ENCODE measurements at regions not wholly inside any gene's neighbourhood (a gene's known extent, or its start where the extent isn't known, plus 50 kb on each side); places are given as distances from the start of the nearest gene placed in this dataset.

DNA sequence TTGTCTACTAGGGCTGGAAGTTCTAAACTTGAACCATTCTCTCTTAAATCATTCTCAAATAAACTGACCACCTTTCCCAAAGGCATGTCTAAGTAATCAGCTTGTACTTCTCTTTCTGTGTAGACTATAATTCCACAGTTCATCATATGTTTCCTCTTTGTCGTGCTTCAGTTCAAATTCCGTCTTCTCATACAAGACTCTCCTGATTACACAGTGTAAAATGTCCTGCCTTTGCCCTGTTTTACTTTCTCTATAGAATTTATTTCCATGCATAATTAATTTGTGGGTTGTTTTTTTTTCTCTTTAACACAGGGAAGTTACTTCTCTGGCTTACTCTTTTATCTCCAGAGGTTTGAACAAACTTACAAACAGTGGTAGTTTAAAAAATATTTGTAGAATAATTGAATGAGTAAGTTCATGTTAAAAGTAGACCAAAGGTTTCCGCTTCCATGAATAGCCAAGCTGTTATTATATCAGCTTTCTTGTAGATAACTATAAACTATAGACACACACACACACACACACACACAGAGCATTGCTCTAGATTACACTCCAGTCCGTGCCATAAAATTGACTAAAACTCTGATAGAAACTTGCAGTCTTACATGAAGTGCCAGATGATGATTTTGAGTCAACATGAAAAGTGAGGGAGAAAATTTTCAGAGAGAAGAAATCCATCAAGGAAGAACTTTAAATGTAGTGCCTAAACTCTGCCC, 119.0 kb downstream of the SUCNR1 start:
- no peaks in the 10 kb centered on the region for H3K36me3 ChIP-seq (ENCODE audit: control insufficient read depth, insufficient read depth, low read length)
- ATAC-seq = no peak
- ChIA-PET POLR2A (no interaction called here), CTCF (no interaction called here)
- H3K27me3 ChIP-seq (ENCODE audit: control insufficient read depth, insufficient read depth, low read length) = no peaks in the 10 kb centered on the region
- no peak for DNase-seq (ENCODE audit: low read depth, low spot score)
- no peak overlapping the region for H3K27ac ChIP-seq (ENCODE audit: low read length)
- in situ Hi-C loops (cut with HindIII; ENCODE audit: low pct_unique_long_range_greater_than_20kb, low sequenced_read_pairs) (no loop called here), intact Hi-C loops (cut with micrococcal nuclease; ENCODE audit: unreplicated experiment) (no loop called here)
- H3K4me3 ChIP-seq (ENCODE audit: low read depth in 2 of 2, low read length in 2 of 2) = no peak overlapping the region
- H3K4me1 ChIP-seq (ENCODE audit: control insufficient read depth, insufficient read depth, low read length) = no peaks in the 10 kb centered on the region
- no peak for TF ChIP-seq SIN3A (IDR thresholded peaks at IDR 0.05; ENCODE audit: borderline replicate concordance, insufficient read depth, low read depth, low read length)
- no TSS peak for BruUV-seq (replicated peaks)
- no peaks in the 10 kb centered on the region for H3K9me3 ChIP-seq (ENCODE audit: control insufficient read depth, insufficient read depth, low read depth, low read length)

DNA sequence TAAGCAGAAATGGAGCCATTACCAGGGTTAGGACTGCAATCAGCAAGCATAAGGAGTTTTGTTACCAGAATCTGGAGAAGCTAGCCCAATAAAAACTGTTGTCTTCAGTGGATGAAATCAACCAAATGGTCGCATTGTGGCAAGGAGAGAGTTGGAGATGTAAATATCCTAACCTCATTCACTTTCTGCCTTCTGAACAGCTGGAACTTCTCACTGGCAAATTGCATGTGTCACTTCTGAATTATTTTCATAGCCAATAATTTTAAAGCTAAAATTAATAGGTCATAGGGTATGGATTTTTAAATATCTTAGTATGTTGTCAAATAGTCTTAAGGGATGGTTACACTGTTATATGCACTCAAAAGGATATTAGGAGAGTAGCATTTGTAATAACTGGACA, 121.6 kb downstream of the SUCNR1 start:
- intact Hi-C loops (cut with micrococcal nuclease; ENCODE audit: unreplicated experiment) (no loop called here), in situ Hi-C loops (cut with HindIII; ENCODE audit: low pct_unique_long_range_greater_than_20kb, low sequenced_read_pairs) (no loop called here)
- POLR2A ChIA-PET = no interaction called here
- no peak overlapping the region for H3K27ac ChIP-seq (ENCODE audit: low read length)
- no peak for TF ChIP-seq SIN3A (IDR thresholded peaks at IDR 0.05; ENCODE audit: borderline replicate concordance, insufficient read depth, low read depth, low read length)
- ATAC-seq (no peak), DNase-seq (ENCODE audit: low read depth, low spot score) (no peak)
- no peaks in the 10 kb centered on the region for H3K4me1 ChIP-seq (ENCODE audit: control insufficient read depth, insufficient read depth, low read length)
- H3K36me3 ChIP-seq (ENCODE audit: control insufficient read depth, insufficient read depth, low read length) = no peaks in the 10 kb centered on the region
- CTCF ChIA-PET = no interaction called here
- no peak overlapping the region for H3K4me3 ChIP-seq (ENCODE audit: low read depth in 2 of 2, low read length in 2 of 2)
- H3K27me3 ChIP-seq (ENCODE audit: control insufficient read depth, insufficient read depth, low read length) = no peaks in the 10 kb centered on the region
- H3K9me3 ChIP-seq (ENCODE audit: control insufficient read depth, insufficient read depth, low read depth, low read length) = no peaks in the 10 kb centered on the region
- no TSS peak for BruUV-seq (replicated peaks)

DNA sequence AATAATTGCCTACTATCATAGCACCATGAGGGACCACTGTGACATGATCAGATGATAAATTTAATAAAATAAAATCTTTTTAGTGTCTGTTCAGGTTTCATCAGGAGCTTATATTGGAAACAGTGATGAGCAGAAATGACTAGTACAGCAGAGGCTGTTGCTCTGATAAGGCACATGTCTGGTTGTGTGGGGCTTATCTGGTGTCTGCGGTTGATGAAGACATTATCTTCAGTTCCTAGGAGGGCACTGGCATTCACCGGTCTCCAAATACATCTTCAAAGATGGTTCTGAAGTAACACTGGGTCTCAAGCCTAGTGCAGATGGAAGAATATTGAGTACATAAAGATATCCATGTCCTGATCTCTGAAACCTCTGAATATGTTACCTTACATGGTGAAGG, 125.3 kb downstream of the SUCNR1 start:
- in situ Hi-C loops (cut with HindIII; ENCODE audit: low pct_unique_long_range_greater_than_20kb, low sequenced_read_pairs) = no loop called here
- Histone ChIP-seq H3K27ac (ENCODE audit: low read length) (no peak overlapping the region), H3K27me3 (ENCODE audit: control insufficient read depth, insufficient read depth, low read length) (no peaks in the 10 kb centered on the region), H3K4me1 (ENCODE audit: control insufficient read depth, insufficient read depth, low read length) (no peaks in the 10 kb centered on the region), H3K4me3 (ENCODE audit: low read depth in 2 of 2, low read length in 2 of 2) (no peak overlapping the region), H3K9me3 (ENCODE audit: control insufficient read depth, insufficient read depth, low read depth, low read length) (no peaks in the 10 kb centered on the region; the same call in 1 of the 2 replicates), H3K36me3 (ENCODE audit: control insufficient read depth, insufficient read depth, low read length) (no peaks in the 10 kb centered on the region)
- ATAC-seq = no peak
- no peak for TF ChIP-seq POLR2AphosphoS5 (IDR thresholded peaks at IDR 0.05; ENCODE audit: low read depth, low read length)
- no peak for TF ChIP-seq SIN3A (IDR thresholded peaks at IDR 0.05; ENCODE audit: borderline replicate concordance, insufficient read depth, low read depth, low read length)
- TF ChIP-seq, protein P1, sequence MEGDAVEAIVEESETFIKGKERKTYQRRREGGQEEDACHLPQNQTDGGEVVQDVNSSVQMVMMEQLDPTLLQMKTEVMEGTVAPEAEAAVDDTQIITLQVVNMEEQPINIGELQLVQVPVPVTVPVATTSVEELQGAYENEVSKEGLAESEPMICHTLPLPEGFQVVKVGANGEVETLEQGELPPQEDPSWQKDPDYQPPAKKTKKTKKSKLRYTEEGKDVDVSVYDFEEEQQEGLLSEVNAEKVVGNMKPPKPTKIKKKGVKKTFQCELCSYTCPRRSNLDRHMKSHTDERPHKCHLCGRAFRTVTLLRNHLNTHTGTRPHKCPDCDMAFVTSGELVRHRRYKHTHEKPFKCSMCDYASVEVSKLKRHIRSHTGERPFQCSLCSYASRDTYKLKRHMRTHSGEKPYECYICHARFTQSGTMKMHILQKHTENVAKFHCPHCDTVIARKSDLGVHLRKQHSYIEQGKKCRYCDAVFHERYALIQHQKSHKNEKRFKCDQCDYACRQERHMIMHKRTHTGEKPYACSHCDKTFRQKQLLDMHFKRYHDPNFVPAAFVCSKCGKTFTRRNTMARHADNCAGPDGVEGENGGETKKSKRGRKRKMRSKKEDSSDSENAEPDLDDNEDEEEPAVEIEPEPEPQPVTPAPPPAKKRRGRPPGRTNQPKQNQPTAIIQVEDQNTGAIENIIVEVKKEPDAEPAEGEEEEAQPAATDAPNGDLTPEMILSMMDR (IDR thresholded peaks at IDR 0.05) = no peak
- POLR2A ChIA-PET = no interaction called here
- CTCF ChIA-PET = no interaction called here
- no TSS peak for BruUV-seq (replicated peaks)
- DNase-seq (ENCODE audit: low read depth, low spot score) = no peak
- intact Hi-C loops (cut with micrococcal nuclease; ENCODE audit: unreplicated experiment) = no loop called here

DNA sequence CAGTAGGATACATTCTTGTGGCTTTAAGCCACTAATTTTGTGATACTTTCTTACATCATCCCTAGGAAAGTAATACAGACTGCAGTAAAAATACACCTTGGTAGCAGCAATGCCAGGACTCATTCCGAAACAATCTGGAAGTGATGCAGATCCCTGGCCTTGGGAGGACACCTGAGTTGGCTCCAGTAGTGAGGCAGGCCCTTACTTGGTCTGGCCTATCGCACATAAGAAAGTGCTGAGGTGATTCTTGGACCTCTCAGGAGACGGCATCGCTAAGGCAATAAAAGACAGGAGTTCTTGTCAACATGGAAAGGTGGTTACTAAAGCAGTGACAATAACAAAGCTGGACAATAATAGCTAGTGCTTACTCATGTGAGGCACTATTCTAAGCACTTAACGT, 126.5 kb downstream of the SUCNR1 start:
- Histone ChIP-seq H3K4me3 (ENCODE audit: low read depth in 2 of 2, low read length in 2 of 2) (no peak overlapping the region), H3K27me3 (ENCODE audit: control insufficient read depth, insufficient read depth, low read length) (no peaks in the 10 kb centered on the region), H3K36me3 (ENCODE audit: control insufficient read depth, insufficient read depth, low read length) (no peaks in the 10 kb centered on the region), H3K9me3 (ENCODE audit: control insufficient read depth, insufficient read depth, low read depth, low read length) (no peaks in the 10 kb centered on the region; the same call in 1 of the 2 replicates), H3K4me1 (ENCODE audit: control insufficient read depth, insufficient read depth, low read length) (no peaks in the 10 kb centered on the region), H3K27ac (ENCODE audit: low read length) (no peak overlapping the region)
- TF ChIP-seq SIN3A (IDR thresholded peaks at IDR 0.05; ENCODE audit: borderline replicate concordance, insufficient read depth, low read depth, low read length) (no peak), POLR2AphosphoS5 (IDR thresholded peaks at IDR 0.05; ENCODE audit: low read depth, low read length) (no peak), TCF7L2 (IDR thresholded peaks at IDR 0.05; ENCODE audit: low read depth, low read length) (no peak)
- TF ChIP-seq, protein P1 (IDR thresholded peaks at IDR 0.05) = no peak
- TF ChIP-seq, protein P2, sequence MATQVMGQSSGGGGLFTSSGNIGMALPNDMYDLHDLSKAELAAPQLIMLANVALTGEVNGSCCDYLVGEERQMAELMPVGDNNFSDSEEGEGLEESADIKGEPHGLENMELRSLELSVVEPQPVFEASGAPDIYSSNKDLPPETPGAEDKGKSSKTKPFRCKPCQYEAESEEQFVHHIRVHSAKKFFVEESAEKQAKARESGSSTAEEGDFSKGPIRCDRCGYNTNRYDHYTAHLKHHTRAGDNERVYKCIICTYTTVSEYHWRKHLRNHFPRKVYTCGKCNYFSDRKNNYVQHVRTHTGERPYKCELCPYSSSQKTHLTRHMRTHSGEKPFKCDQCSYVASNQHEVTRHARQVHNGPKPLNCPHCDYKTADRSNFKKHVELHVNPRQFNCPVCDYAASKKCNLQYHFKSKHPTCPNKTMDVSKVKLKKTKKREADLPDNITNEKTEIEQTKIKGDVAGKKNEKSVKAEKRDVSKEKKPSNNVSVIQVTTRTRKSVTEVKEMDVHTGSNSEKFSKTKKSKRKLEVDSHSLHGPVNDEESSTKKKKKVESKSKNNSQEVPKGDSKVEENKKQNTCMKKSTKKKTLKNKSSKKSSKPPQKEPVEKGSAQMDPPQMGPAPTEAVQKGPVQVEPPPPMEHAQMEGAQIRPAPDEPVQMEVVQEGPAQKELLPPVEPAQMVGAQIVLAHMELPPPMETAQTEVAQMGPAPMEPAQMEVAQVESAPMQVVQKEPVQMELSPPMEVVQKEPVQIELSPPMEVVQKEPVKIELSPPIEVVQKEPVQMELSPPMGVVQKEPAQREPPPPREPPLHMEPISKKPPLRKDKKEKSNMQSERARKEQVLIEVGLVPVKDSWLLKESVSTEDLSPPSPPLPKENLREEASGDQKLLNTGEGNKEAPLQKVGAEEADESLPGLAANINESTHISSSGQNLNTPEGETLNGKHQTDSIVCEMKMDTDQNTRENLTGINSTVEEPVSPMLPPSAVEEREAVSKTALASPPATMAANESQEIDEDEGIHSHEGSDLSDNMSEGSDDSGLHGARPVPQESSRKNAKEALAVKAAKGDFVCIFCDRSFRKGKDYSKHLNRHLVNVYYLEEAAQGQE (IDR thresholded peaks at IDR 0.05; ENCODE audit: insufficient read depth in 1 of 2, low read depth in 2 of 2, low read length in 1 of 2) = no peak
- CTCF ChIA-PET = no interaction called here
- POLR2A ChIA-PET = no interaction called here
- DNase-seq (ENCODE audit: low read depth, low spot score) (no peak), ATAC-seq (no peak)
- intact Hi-C loops (cut with micrococcal nuclease; ENCODE audit: unreplicated experiment) (no loop called here), in situ Hi-C loops (cut with HindIII; ENCODE audit: low pct_unique_long_range_greater_than_20kb, low sequenced_read_pairs) (no loop called here)
- BruUV-seq (replicated peaks) = no TSS peak
